GM12878 (cell line): ENCODE measurements at regions not wholly inside any gene's neighbourhood (a gene's known extent, or its start where the extent isn't known, plus 50 kb on each side); places are given as distances from the start of the nearest gene placed in this dataset.

ENCODE experiments used
- ATAC-seq: fragments of 200-7000 bp; cut with Tn5 transposase; 3 replicates; pipeline ENCODE4 v1.9.1; 2020; ENCODE audit warnings: mild to moderate bottlenecking, moderate library complexity
- BruUV-seq: library from RNA; stranded (reverse); fragments of 400-500 nt; replicated peaks from 2 replicates; lab custom pipeline; 2021; lab: Mats Ljungman, UMichigan
- CTCF ChIA-PET: fragments of 300-600 bp; sonication (Branson Sonifier 250); formaldehyde crosslinking; extraction: SDS; loops from one replicate; lab custom pipeline; 2021; ENCODE audit warnings: inconsistent platforms; lab: Yijun Ruan, JAX
- POLR2A ChIA-PET: fragments of 350-600 bp; formaldehyde crosslinking; extraction: SDS; loops from one replicate; lab custom pipeline; 2021; ENCODE audit warnings: inconsistent platforms; lab: Charles Lee
- RAD21 ChIA-PET: fragments of 300-600 bp; sonication (Branson Sonifier 250); formaldehyde crosslinking; loops from one replicate; lab custom pipeline; 2023; ENCODE audit warnings: antibody characterized with exemption; ENCODE audit not compliant: unreplicated experiment; lab: Charles Lee
- SMC1A ChIA-PET: fragments of 300-600 bp; sonication (Branson Sonifier 250); formaldehyde crosslinking; loops from one replicate; lab custom pipeline; 2023; ENCODE audit not compliant: unreplicated experiment, uncharacterized antibody; lab: Charles Lee
- DNase-seq: peaks from one replicate; pipeline ENCODE4 v3.0.0-alpha.2; 2011; ENCODE audit warnings: low read depth, low spot score
- FAIRE-seq: peaks from 3 replicates; lab custom pipeline; 2011; peaks lifted over from hg19 to GRCh38; lab: Jason Lieb, UNC
- H2AFZ ChIP-seq: 2 replicates; pipeline ENCODE4 v1.6.0; 2011; ENCODE audit warnings: low read depth, low read length, control low read depth; ENCODE audit not compliant: control insufficient read depth
- H3K27ac ChIP-seq: 2 replicates; pipeline ENCODE4 v1.5.1; 2011; ENCODE audit warnings: control low read depth; ENCODE audit not compliant: control insufficient read depth, insufficient read depth
- H3K27me3 ChIP-seq, 2 experiments: replicated peaks in 1 of 2; 2 replicates each; pipeline versions ENCODE4 v1.6.0 to v1.6.1; 2011; ENCODE audit warnings: low read length in 1 of 2; ENCODE audit not compliant: control insufficient read depth in 2 of 2, insufficient read depth in 2 of 2
- H3K36me3 ChIP-seq, 2 experiments: 2 replicates each; pipeline ENCODE4 v1.5.1; 2011; ENCODE audit warnings: low read length in 1 of 2; ENCODE audit not compliant: control insufficient read depth in 2 of 2, insufficient read depth in 2 of 2
- H3K4me1 ChIP-seq: 2 replicates; pipeline ENCODE4 v1.6.1; 2011; ENCODE audit warnings: mild to moderate bottlenecking, low read length, moderate library complexity, mixed read lengths; ENCODE audit not compliant: control insufficient read depth, insufficient read depth
- H3K4me2 ChIP-seq: 2 replicates; pipeline ENCODE4 v1.6.0; 2011; ENCODE audit warnings: control low read depth; ENCODE audit not compliant: control insufficient read depth, insufficient read depth
- H3K4me3 ChIP-seq: fragments of 200-600 bp; sonication (generic); 2 replicates; pipeline ENCODE4 v1.5.1; 2016
- H3K79me2 ChIP-seq: 2 replicates; pipeline ENCODE4 v1.6.0; 2011; ENCODE audit warnings: low read length; ENCODE audit not compliant: control insufficient read depth, insufficient read depth
- H3K9ac ChIP-seq: 2 replicates; pipeline ENCODE4 v1.8.0; 2011; ENCODE audit warnings: low read length, control low read depth, mixed read lengths; ENCODE audit not compliant: control insufficient read depth, insufficient read depth
- H3K9me3 ChIP-seq: replicated peaks from 3 replicates; pipeline ENCODE4 v1.5.1; 2011; ENCODE audit warnings: mild to moderate bottlenecking, low read length; ENCODE audit not compliant: control insufficient read depth, insufficient read depth
- H4K20me1 ChIP-seq: 2 replicates; pipeline ENCODE4 v1.6.0; 2011; ENCODE audit not compliant: control insufficient read depth, insufficient read depth
- ATF3 ChIP-seq: IDR thresholded peaks from 2 replicates; pipeline ENCODE4 v1.6.1; 2011; ENCODE audit warnings: low read depth, mild to moderate bottlenecking, low read length, moderate library complexity, borderline replicate concordance; ENCODE audit errors: extremely low read depth
- BCL3 ChIP-seq: IDR thresholded peaks from 2 replicates; pipeline ENCODE4 v1.6.1; 2011; ENCODE audit warnings: borderline replicate concordance, low read depth, mild to moderate bottlenecking, moderate library complexity, low read length; ENCODE audit not compliant: insufficient read depth, poor library complexity, severe bottlenecking
- BMI1 ChIP-seq: fragments of 450-650 bp; IDR thresholded peaks from 2 replicates; pipeline ENCODE4 v1.6.1; 2016; ENCODE audit warnings: mild to moderate bottlenecking, moderate library complexity, borderline replicate concordance
- CHD4 ChIP-seq: fragments of 200-600 bp; sonication (generic); IDR thresholded peaks from 2 replicates; pipeline ENCODE4 v1.6.1; 2016; ENCODE audit warnings: mild to moderate bottlenecking
- HSF1 ChIP-seq: fragments of 150-350 bp; IDR thresholded peaks from 2 replicates; pipeline ENCODE4 v1.6.1; 2014; ENCODE audit warnings: mild to moderate bottlenecking, low read depth, low read length
- MTA2 ChIP-seq: fragments of 450-650 bp; IDR thresholded peaks from 2 replicates; pipeline ENCODE4 v1.6.1; 2016; ENCODE audit warnings: low read depth, mild to moderate bottlenecking, moderate library complexity
- PAX5 ChIP-seq: IDR thresholded peaks from 2 replicates; pipeline ENCODE4 v1.6.1; 2011; ENCODE audit warnings: low read depth, low read length, borderline replicate concordance
- YBX1 ChIP-seq: fragments of 450-650 bp; IDR thresholded peaks from 2 replicates; pipeline ENCODE4 v1.6.1; 2016; ENCODE audit warnings: antibody characterized with exemption
- WGBS: methylation state at CpG from one replicate; pipeline ENCODE4 v1.1.6; 2016; ENCODE audit warnings: low lambda C conversion rate; ENCODE audit not compliant: insufficient replicate concordance, insufficient coverage; ENCODE audit errors: missing lambda C conversion rate; 5-methylcytosine and 5-hydroxymethylcytosine counted together
- in situ Hi-C: fragments of 300-500 bp; cut with MboI; formaldehyde crosslinking; loops from 9 replicates; pipeline ENCODE4 v1.14.3; 2018; ENCODE audit warnings: mixed read lengths
- intact Hi-C: fragments of 100-400 bp; cut with micrococcal nuclease; formaldehyde crosslinking; loops from one replicate; pipeline ENCODE4 v1.14.2; 2022; ENCODE audit not compliant: unreplicated experiment

GRCh38 chrX:20739038-20739745 lies 472.5 kb upstream of the RPS6KA3 start:
- RAD21 ChIA-PET: no interaction called here
- H3K4me2 ChIP-seq: no peak overlapping the region
- DNase-seq (no peak), ATAC-seq (no peak), FAIRE-seq (no peak)
- no peaks in the 10 kb centered on the region for H3K27me3 ChIP-seq
- TF ChIP-seq BMI1: no peak
- TF ChIP-seq PAX5: no peak
- no peak for TF ChIP-seq HSF1
- TF ChIP-seq BCL3: no peak
- TF ChIP-seq MTA2: no peak
- TF ChIP-seq ATF3: no peak
- TF ChIP-seq YBX1: no peak
- TF ChIP-seq CHD4: no peak
- no peak overlapping the region for H3K9ac ChIP-seq
- CTCF ChIA-PET: no interaction called here
- no peak overlapping the region for H3K27ac ChIP-seq
- no TSS peak for BruUV-seq
- POLR2A ChIA-PET: no interaction called here
- SMC1A ChIA-PET: no interaction called here
- H3K4me3 ChIP-seq: no peak overlapping the region
- no peaks in the 10 kb centered on the region for H3K36me3 ChIP-seq
- H2AFZ ChIP-seq: no peak overlapping the region
- H4K20me1 ChIP-seq: no peaks in the 10 kb centered on the region
- no peaks in the 10 kb centered on the region for H3K9me3 ChIP-seq
- H3K79me2 ChIP-seq: no peaks in the 10 kb centered on the region
- H3K4me1 ChIP-seq: no peaks in the 10 kb centered on the region
- intact Hi-C loops: loop anchor here (5.0 kb wide), 1 partner anchor 207 kb away; no protein-coding TSS in a partner anchor
- in situ Hi-C loops: no loop called here
- 12% methylated on average over 3 of the region's 3 CpGs for WGBS
